ENCODE measurements at regions not wholly inside any gene's neighbourhood (a gene's known extent, or its start where the extent isn't known, plus 50 kb on each side); places are given as distances from the start of the nearest gene placed in this dataset.

DNA sequence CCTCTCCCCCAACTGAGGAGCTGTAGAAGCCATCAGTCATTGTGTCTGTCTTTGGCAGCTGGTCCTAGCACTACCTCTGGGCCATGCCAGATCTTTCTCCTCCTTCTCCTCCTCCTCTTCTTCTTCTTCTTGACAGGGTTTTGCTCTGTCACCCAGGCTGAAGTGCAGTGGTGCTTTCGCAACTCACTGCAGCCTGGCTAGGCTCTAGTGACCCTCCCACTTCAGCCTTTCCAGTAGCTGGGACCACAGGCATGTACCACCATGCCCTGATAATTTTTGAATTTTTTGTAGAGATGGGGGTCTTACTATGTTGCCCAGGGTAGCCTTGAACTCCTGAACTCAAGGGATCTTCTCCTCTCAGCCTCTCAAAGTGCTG lies 50.1 kb upstream of the SHANK2 start:
- TF ChIP-seq, protein P1, sequence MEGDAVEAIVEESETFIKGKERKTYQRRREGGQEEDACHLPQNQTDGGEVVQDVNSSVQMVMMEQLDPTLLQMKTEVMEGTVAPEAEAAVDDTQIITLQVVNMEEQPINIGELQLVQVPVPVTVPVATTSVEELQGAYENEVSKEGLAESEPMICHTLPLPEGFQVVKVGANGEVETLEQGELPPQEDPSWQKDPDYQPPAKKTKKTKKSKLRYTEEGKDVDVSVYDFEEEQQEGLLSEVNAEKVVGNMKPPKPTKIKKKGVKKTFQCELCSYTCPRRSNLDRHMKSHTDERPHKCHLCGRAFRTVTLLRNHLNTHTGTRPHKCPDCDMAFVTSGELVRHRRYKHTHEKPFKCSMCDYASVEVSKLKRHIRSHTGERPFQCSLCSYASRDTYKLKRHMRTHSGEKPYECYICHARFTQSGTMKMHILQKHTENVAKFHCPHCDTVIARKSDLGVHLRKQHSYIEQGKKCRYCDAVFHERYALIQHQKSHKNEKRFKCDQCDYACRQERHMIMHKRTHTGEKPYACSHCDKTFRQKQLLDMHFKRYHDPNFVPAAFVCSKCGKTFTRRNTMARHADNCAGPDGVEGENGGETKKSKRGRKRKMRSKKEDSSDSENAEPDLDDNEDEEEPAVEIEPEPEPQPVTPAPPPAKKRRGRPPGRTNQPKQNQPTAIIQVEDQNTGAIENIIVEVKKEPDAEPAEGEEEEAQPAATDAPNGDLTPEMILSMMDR (IDR thresholded peaks at IDR 0.05 in 4 of 5, conservative IDR thresholded peaks at IDR 0.05 in 1 of 5) = no peak
- TF ChIP-seq POLR2A (IDR thresholded peaks at IDR 0.05) = no peak
